PFSK-1 (cell line): ENCODE measurements at regions not wholly inside any gene's neighbourhood (a gene's known extent, or its start where the extent isn't known, plus 50 kb on each side); places are given as distances from the start of the nearest gene placed in this dataset.

ENCODE experiments used
- FOXP2 ChIP-seq: optimal IDR thresholded peaks from 2 replicates; pipeline ENCODE3; 2011; ENCODE audit warnings: borderline replicate concordance, control low read depth, inconsistent platforms; ENCODE audit not compliant: insufficient read depth; ENCODE audit errors: extremely low read length, extremely low read depth
- POLR2AphosphoS5 ChIP-seq: IDR thresholded peaks from 2 replicates; pipeline ENCODE4 v1.6.1; 2012; ENCODE audit warnings: low read depth, mild to moderate bottlenecking, control low read depth, low read length, moderate library complexity
- SIN3A ChIP-seq: IDR thresholded peaks from 2 replicates; pipeline ENCODE4 v1.6.1; 2012; ENCODE audit warnings: mild to moderate bottlenecking, low read length, moderate library complexity, borderline replicate concordance; ENCODE audit not compliant: insufficient read depth
- TAF1 ChIP-seq: IDR thresholded peaks from 2 replicates; pipeline ENCODE4 v1.6.1; 2012; ENCODE audit warnings: low read length, control low read depth, borderline replicate concordance; ENCODE audit not compliant: insufficient read depth
- TF ChIP-seq, protein P1 (sequence below), 2 experiments: IDR thresholded peaks; 2 replicates each; pipeline versions ENCODE4 v1.6.1 to v1.8.0; 2011 to 2012; ENCODE audit warnings: low read depth in 2 of 2, low read length in 2 of 2, control low read depth in 1 of 2, inconsistent platforms in 1 of 2, mild to moderate bottlenecking in 1 of 2, moderate library complexity in 1 of 2; ENCODE audit not compliant: insufficient read depth in 1 of 2

DNA sequence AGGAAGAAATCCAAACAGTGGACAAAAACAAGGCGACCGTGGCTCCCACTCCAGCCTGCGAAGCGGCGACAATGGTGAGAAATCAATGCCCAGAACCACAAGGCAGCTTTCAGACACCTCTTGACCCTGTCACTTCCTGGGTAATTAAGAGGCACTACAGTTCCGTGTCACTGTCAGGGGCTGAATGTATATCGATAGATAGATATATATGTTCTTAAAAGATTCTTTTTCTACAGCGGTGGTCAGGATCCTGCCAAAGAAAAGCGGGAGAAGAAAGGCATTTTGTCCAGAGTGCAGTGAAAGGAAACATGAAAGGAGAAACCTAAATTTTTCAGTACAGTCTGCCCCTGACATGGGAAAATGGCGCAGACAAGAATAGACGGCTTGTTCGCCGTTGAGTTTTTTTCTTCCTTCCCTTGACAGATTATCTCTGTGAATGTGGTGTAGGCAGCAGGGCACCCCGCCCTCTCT lies 56.2 kb upstream of the HES1 start:
- TF ChIP-seq POLR2AphosphoS5, result no peak

- no peak for TF ChIP-seq POLR2AphosphoS5
- TF ChIP-seq, protein P1, sequence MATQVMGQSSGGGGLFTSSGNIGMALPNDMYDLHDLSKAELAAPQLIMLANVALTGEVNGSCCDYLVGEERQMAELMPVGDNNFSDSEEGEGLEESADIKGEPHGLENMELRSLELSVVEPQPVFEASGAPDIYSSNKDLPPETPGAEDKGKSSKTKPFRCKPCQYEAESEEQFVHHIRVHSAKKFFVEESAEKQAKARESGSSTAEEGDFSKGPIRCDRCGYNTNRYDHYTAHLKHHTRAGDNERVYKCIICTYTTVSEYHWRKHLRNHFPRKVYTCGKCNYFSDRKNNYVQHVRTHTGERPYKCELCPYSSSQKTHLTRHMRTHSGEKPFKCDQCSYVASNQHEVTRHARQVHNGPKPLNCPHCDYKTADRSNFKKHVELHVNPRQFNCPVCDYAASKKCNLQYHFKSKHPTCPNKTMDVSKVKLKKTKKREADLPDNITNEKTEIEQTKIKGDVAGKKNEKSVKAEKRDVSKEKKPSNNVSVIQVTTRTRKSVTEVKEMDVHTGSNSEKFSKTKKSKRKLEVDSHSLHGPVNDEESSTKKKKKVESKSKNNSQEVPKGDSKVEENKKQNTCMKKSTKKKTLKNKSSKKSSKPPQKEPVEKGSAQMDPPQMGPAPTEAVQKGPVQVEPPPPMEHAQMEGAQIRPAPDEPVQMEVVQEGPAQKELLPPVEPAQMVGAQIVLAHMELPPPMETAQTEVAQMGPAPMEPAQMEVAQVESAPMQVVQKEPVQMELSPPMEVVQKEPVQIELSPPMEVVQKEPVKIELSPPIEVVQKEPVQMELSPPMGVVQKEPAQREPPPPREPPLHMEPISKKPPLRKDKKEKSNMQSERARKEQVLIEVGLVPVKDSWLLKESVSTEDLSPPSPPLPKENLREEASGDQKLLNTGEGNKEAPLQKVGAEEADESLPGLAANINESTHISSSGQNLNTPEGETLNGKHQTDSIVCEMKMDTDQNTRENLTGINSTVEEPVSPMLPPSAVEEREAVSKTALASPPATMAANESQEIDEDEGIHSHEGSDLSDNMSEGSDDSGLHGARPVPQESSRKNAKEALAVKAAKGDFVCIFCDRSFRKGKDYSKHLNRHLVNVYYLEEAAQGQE (IDR thresholded peaks at IDR 0.05; ENCODE audit: insufficient read depth in 1 of 2, low read depth in 2 of 2, low read length in 2 of 2), result no peak
- no peak for TF ChIP-seq TAF1
- TF ChIP-seq SIN3A, result no peak
- TF ChIP-seq FOXP2, result no peak
Measured at GRCh38 chr3:194080436-194080835, 55.5 kb upstream of the HES1 start.

DNA sequence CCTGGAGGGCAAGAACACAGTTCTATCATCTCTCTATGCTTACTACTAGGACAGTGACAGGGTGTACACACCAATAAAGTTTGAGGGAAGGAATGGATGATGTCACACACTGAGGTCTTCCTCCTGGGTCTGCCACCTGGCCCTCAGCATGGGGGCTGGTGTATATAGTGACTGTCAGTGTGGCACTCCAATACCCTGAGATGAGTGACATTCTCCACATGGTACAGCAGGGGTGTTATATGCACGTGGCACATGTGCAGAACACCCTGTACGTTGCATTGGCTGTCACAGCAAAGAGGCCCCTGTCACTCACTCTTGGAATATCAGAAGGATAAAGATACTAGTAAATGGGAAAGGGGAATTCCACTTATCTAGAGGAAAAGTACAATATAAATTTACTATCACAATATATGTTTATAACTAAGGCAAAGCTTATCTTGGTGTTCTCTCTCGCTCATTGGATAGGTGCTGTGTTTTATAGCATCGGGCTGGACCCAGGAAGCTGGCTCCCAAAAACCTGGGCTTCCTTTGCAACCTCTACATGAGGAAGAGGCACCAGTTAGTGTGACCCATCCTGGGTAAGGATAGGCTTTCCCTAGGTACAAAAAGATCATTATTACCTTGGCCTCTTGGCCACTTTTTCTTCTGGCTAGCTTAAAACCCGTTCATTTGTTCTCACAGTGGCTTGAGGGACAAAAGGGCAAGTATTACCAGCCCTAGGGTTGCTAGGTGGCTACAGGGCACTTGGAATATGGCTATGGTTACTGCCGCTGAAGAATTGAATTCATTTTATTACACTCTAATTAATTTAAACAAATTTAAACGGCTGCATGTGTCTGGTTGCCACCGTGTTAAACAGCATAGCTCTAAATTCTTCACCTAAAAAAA lies 54.8 kb upstream of the HES1 start:
- TF ChIP-seq TAF1 (no peak), SIN3A (no peak), POLR2AphosphoS5 (no peak), FOXP2 (no peak)
- TF ChIP-seq, protein P1 (IDR thresholded peaks at IDR 0.05; ENCODE audit: insufficient read depth in 1 of 2, low read depth in 2 of 2, low read length in 2 of 2), result no peak

DNA sequence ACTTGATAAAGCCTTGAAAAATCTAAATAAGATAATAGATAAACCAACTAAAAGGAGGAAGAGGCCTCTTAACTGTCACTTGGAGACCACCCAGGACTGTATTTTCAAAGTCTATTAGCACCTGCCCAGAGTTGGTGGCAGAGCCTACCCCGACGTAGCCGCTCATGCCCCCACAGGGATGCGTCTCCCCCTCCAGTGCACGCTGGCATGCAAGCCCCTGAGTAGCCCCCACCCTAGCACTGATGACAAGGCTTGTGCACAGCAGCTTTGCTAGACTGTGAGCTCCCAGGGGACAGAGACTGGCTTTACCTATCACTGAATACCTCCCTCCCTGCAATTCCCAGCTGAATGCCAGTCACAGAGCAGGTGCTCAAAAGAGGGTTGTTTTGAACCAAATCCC lies 54.1 kb upstream of the HES1 start:
- no peak for TF ChIP-seq FOXP2
- TF ChIP-seq, protein P1 (IDR thresholded peaks at IDR 0.05; ENCODE audit: insufficient read depth in 1 of 2, low read depth in 2 of 2, low read length in 2 of 2), result no peak
- no peak for TF ChIP-seq POLR2AphosphoS5
- no peak for TF ChIP-seq TAF1
- no peak for TF ChIP-seq SIN3A

- no peak for TF ChIP-seq POLR2AphosphoS5
- 0 out of 2 replicates have a peak, but pooled peaks have one; percentile 26 for TF ChIP-seq TAF1
- no peak for TF ChIP-seq FOXP2
- 0 out of 2 replicates have a peak, but pooled peaks have one; percentile 56 for TF ChIP-seq SIN3A
- TF ChIP-seq, protein P1 (IDR thresholded peaks at IDR 0.05; ENCODE audit: insufficient read depth in 1 of 2, low read depth in 2 of 2, low read length in 2 of 2), result no peak; a peak in 1 of 4 replicates
Measured at GRCh38 chr3:194082743-194083636, 53.0 kb upstream of the HES1 start.
